HG03571 (cell line): ENCODE measurements at regions not wholly inside any gene's neighbourhood (a gene's known extent, or its start where the extent isn't known, plus 50 kb on each side); places are given as distances from the start of the nearest gene placed in this dataset.
"Not testable (repeated sequence)": the region's sequence is repeated elsewhere in the genome, so short reads cannot be mapped to it uniquely, and the experiment has no call there.

Source experiments
- ATAC-seq: cut with Tn5 transposase; IDR thresholded peaks from one replicate; pipeline ENCODE4 v1.9.1; 2021; ENCODE audit not compliant: unreplicated experiment

- ATAC-seq: no peak
These were observed 672.6 kb upstream of the GYPC start for GRCh38 chr2:125983364-125983763.

GRCh38 chr2:126029316-126029715, 626.6 kb upstream of the GYPC start:
- ATAC-seq: no peak

GRCh38 chr2:126038861-126039260, 617.1 kb upstream of the GYPC start:
- no peak for ATAC-seq

- ATAC-seq: no peak
These were observed 614.4 kb upstream of the GYPC start for GRCh38 chr2:126041391-126042047.

- no peak for ATAC-seq
These were observed 613.9 kb upstream of the GYPC start for GRCh38 chr2:126042089-126042488.

- ATAC-seq: no peak
These were observed 607.2 kb upstream of the GYPC start for GRCh38 chr2:126048719-126049118.

GRCh38 chr2:126049461-126049860, 606.5 kb upstream of the GYPC start:
- ATAC-seq: no peak

- ATAC-seq: no peak
These were observed 604.8 kb upstream of the GYPC start for GRCh38 chr2:126050991-126051736.

- ATAC-seq: not testable (repeated sequence)
These were observed 604.2 kb upstream of the GYPC start for GRCh38 chr2:126051737-126052240.

- ATAC-seq: no peak
These were observed 596.6 kb upstream of the GYPC start for GRCh38 chr2:126059379-126059778.

- ATAC-seq: no peak
These were observed 570.8 kb upstream of the GYPC start for GRCh38 chr2:126085011-126085795.

- ATAC-seq: no peak
These were observed 555.0 kb upstream of the GYPC start for GRCh38 chr2:126100962-126101361.

GRCh38 chr2:126106006-126106405, 550.0 kb upstream of the GYPC start:
- no peak for ATAC-seq

- ATAC-seq: no peak
These were observed 548.1 kb upstream of the GYPC start for GRCh38 chr2:126107883-126108282.

GRCh38 chr2:126115975-126116374, 540.0 kb upstream of the GYPC start:
- no peak for ATAC-seq

GRCh38 chr2:126117886-126118285, 538.1 kb upstream of the GYPC start:
- ATAC-seq: no peak

- no peak for ATAC-seq
These were observed 510.2 kb upstream of the GYPC start for GRCh38 chr2:126145752-126146151.

GRCh38 chr2:126154256-126154785, 501.6 kb upstream of the GYPC start:
- no peak for ATAC-seq

- ATAC-seq: not testable (repeated sequence)
These were observed 495.0 kb upstream of the GYPC start for GRCh38 chr2:126160950-126161349.

- ATAC-seq: no peak
These were observed 483.2 kb upstream of the GYPC start for GRCh38 chr2:126172631-126173184.

- no peak for ATAC-seq
These were observed 480.7 kb upstream of the GYPC start for GRCh38 chr2:126175222-126175621.
